ENCODE measurements at regions not wholly inside any gene's neighbourhood (a gene's known extent, or its start where the extent isn't known, plus 50 kb on each side); places are given as distances from the start of the nearest gene placed in this dataset.

GRCh38 chr16:6009151-6009550 lies 911.6 kb upstream of the EEF2KMT start:
- no peak for DNase-seq (ENCODE audit: low spot score)
- no peak for TF ChIP-seq CTCF (IDR thresholded peaks at IDR 0.05; ENCODE audit: borderline replicate concordance, control extremely low read depth, extremely low read depth, insufficient read depth, missing control alignments)
- in situ Hi-C loops (cut with MboI; ENCODE audit: low sequenced_read_pairs, unreplicated experiment) = no loop called here

GRCh38 chr16:6008670-6009069 lies 911.1 kb upstream of the EEF2KMT start:
- TF ChIP-seq CTCF (IDR thresholded peaks at IDR 0.05; ENCODE audit: borderline replicate concordance, control extremely low read depth, extremely low read depth, insufficient read depth, missing control alignments) = no peak
- in situ Hi-C loops (cut with MboI; ENCODE audit: low sequenced_read_pairs, unreplicated experiment) = no loop called here
- DNase-seq (ENCODE audit: low spot score) = no peak

GRCh38 chr16:5993356-5993755 lies 895.8 kb upstream of the EEF2KMT start:
- in situ Hi-C loops (cut with MboI; ENCODE audit: low sequenced_read_pairs, unreplicated experiment) = no loop called here
- DNase-seq (ENCODE audit: low spot score) = no peak
- TF ChIP-seq CTCF (IDR thresholded peaks at IDR 0.05; ENCODE audit: borderline replicate concordance, control extremely low read depth, extremely low read depth, insufficient read depth, missing control alignments) = no peak

- TF ChIP-seq CTCF (IDR thresholded peaks at IDR 0.05; ENCODE audit: borderline replicate concordance, control extremely low read depth, extremely low read depth, insufficient read depth, missing control alignments) = no peak
- in situ Hi-C loops (cut with MboI; ENCODE audit: low sequenced_read_pairs, unreplicated experiment) = no loop called here
These were observed 885.4 kb upstream of the EEF2KMT start for GRCh38 chr16:5982979-5983378.

GRCh38 chr16:5979905-5980550 lies 882.4 kb upstream of the EEF2KMT start:
- in situ Hi-C loops (cut with MboI; ENCODE audit: low sequenced_read_pairs, unreplicated experiment) = no loop called here

More at GRCh38 chr16:5982979-5983378, 885.4 kb upstream of the EEF2KMT start:
- no peak for DNase-seq (ENCODE audit: low spot score)

GRCh38 chr16:5977329-5977728 lies 879.7 kb upstream of the EEF2KMT start:
- in situ Hi-C loops (cut with MboI; ENCODE audit: low sequenced_read_pairs, unreplicated experiment) = no loop called here
- TF ChIP-seq CTCF (IDR thresholded peaks at IDR 0.05; ENCODE audit: borderline replicate concordance, control extremely low read depth, extremely low read depth, insufficient read depth, missing control alignments) = no peak

More at GRCh38 chr16:5979905-5980550, 882.4 kb upstream of the EEF2KMT start:
- no peak for TF ChIP-seq CTCF (IDR thresholded peaks at IDR 0.05; ENCODE audit: borderline replicate concordance, control extremely low read depth, extremely low read depth, insufficient read depth, missing control alignments)
- DNase-seq (ENCODE audit: low spot score) = no peak

More at GRCh38 chr16:5977329-5977728, 879.7 kb upstream of the EEF2KMT start:
- no peak for DNase-seq (ENCODE audit: low spot score)

All from GM13976 (cell line).